K562 (cell line): ENCODE measurements at regions not wholly inside any gene's neighbourhood (a gene's known extent, or its start where the extent isn't known, plus 50 kb on each side); places are given as distances from the start of the nearest gene placed in this dataset.

Experiments
- ATAC-seq: fragments of 200-7000 bp; cut with Tn5 transposase; 3 replicates; pipeline ENCODE4 v1.9.1; 2020; ENCODE audit warnings: moderate library complexity
- BruUV-seq: library from RNA; stranded (reverse); fragments of 400-500 nt; replicated peaks from 2 replicates; lab custom pipeline; 2021; lab: Mats Ljungman, UMichigan
- CTCF ChIA-PET: fragments of 300-600 bp; formaldehyde crosslinking; extraction: SDS; loops from one replicate; lab custom pipeline; 2021; ENCODE audit warnings: low intra/inter-chr PET ratio; lab: Yijun Ruan, JAX
- POLR2A ChIA-PET: fragments of 300-600, 350-650 bp; sonication (Branson Sonifier 250); formaldehyde crosslinking; extraction: SDS; loops from one replicate; lab custom pipeline; 2021; ENCODE audit warnings: antibody characterized with exemption, inconsistent platforms; lab: Yijun Ruan, JAX
- DNase-seq, 4 experiments: peaks; one replicate each; pipeline versions ENCODE4 v3.0.0 to v3.0.0-alpha.2; 2011 to 2018; ENCODE audit warnings: low spot score in 3 of 4, mixed read lengths in 3 of 4; ENCODE audit errors: extremely low read depth in 1 of 4
- FAIRE-seq: peaks from 2 replicates; lab custom pipeline; 2011; peaks lifted over from hg19 to GRCh38; lab: Jason Lieb, UNC
- H2AFZ ChIP-seq: 2 replicates; pipeline ENCODE4 v1.6.0; 2011; ENCODE audit warnings: low read depth, low read length, control low read depth, inconsistent platforms
- H3K27ac ChIP-seq: fragments of 200-600 bp; 3 replicates; pipeline ENCODE4 v1.8.0; 2011; ENCODE audit warnings: low read depth, mild to moderate bottlenecking, control low read depth, inconsistent platforms, low read length, moderate library complexity, mixed read lengths; ENCODE audit errors: extremely low read depth
- H3K27me3 ChIP-seq, 2 experiments: fragments of 300-600 bp in 1 of 2; 2 replicates in 1 of 2; 3 replicates in 1 of 2; pipeline versions ENCODE4 v1.6.0 to v1.8.0; 2011; ENCODE audit warnings: inconsistent platforms in 2 of 2, low read length in 2 of 2, mild to moderate bottlenecking in 1 of 2, mixed read lengths in 1 of 2, moderate library complexity in 1 of 2; ENCODE audit not compliant: control insufficient read depth in 2 of 2, insufficient read depth in 2 of 2
- H3K36me3 ChIP-seq: fragments of 300-600 bp; 3 replicates; pipeline ENCODE4 v1.8.0; 2011; ENCODE audit warnings: mild to moderate bottlenecking, low read length, inconsistent platforms; ENCODE audit not compliant: control insufficient read depth, insufficient read depth
- H3K4me1 ChIP-seq, 2 experiments: fragments of 200-600 bp in 1 of 2; replicated peaks in 1 of 2; 2 replicates in 1 of 2; 3 replicates in 1 of 2; pipeline versions ENCODE4 v1.5.1 to v1.8.0; 2011; ENCODE audit warnings: inconsistent platforms in 2 of 2, low read length in 2 of 2, mild to moderate bottlenecking in 1 of 2, mixed read lengths in 1 of 2, moderate library complexity in 1 of 2; ENCODE audit not compliant: control insufficient read depth in 2 of 2, insufficient read depth in 2 of 2
- H3K4me2 ChIP-seq: 2 replicates; pipeline ENCODE4 v1.6.1; 2011; ENCODE audit warnings: low read length, control low read depth, inconsistent platforms, mixed read lengths; ENCODE audit not compliant: insufficient read depth
- H3K4me3 ChIP-seq: fragments of 200-600 bp; sonication (generic), shearing (Covaris generic); 2 replicates; pipeline ENCODE4 v1.5.1; 2016; ENCODE audit warnings: control low read depth, inconsistent platforms
- H3K79me2 ChIP-seq: fragments of 200-600 bp; 3 replicates; pipeline ENCODE4 v1.8.0; 2011; ENCODE audit warnings: low read length, inconsistent platforms; ENCODE audit not compliant: control insufficient read depth, insufficient read depth
- H3K9ac ChIP-seq, 2 experiments: 2 replicates each; pipeline versions ENCODE4 v1.6.0 to v1.6.1; 2011; ENCODE audit warnings: low read depth in 2 of 2, low read length in 2 of 2, control low read depth in 1 of 2, inconsistent platforms in 1 of 2, mild to moderate bottlenecking in 1 of 2, mixed read lengths in 1 of 2; ENCODE audit not compliant: insufficient read depth in 1 of 2
- H3K9me1 ChIP-seq: one replicate; pipeline ENCODE4 v1.6.0; 2011; ENCODE audit warnings: inconsistent platforms, mild to moderate bottlenecking, low read length, moderate library complexity; ENCODE audit not compliant: control insufficient read depth, insufficient read depth
- H3K9me3 ChIP-seq: replicated peaks from 2 replicates; pipeline ENCODE4 v1.5.1; 2011; ENCODE audit warnings: low read depth, low read length, inconsistent platforms; ENCODE audit not compliant: control insufficient read depth, insufficient read depth
- H4K20me1 ChIP-seq: replicated peaks from 2 replicates; pipeline ENCODE4 v1.6.1; 2011; ENCODE audit warnings: low read length, inconsistent platforms, mixed read lengths; ENCODE audit not compliant: control insufficient read depth, insufficient read depth
- TCF3 ChIP-seq: sonication (generic); formaldehyde crosslinking; IDR thresholded peaks from 2 replicates; pipeline ENCODE4 v1.4.0; 2020; ENCODE audit warnings: mild to moderate bottlenecking, missing genetic modification reagents
- WGBS: fragments of 100-300 bp; shearing (Covaris generic); methylation state at CpG from one replicate; pipeline ENCODE4 v1.1.6; 2016; ENCODE audit warnings: low coverage, mixed read lengths; ENCODE audit not compliant: insufficient coverage; ENCODE audit errors: missing lambda C conversion rate; 5-methylcytosine and 5-hydroxymethylcytosine counted together
- in situ Hi-C: fragments of 300-500 bp; cut with MboI; formaldehyde crosslinking; loops from 4 replicates; pipeline ENCODE4 v1.15.0; 2018; ENCODE audit warnings: inconsistent platforms, mixed read lengths
- intact Hi-C: fragments of 100-400 bp; cut with micrococcal nuclease; formaldehyde crosslinking; loops from 2 replicates; pipeline ENCODE4 v1.14.2; 2022
- TF ChIP-seq, protein P1 (sequence below): fragments of 250-450 bp; sonication (Bioruptor Pico); IDR thresholded peaks from 2 replicates; pipeline ENCODE4 v1.5.0; 2021; ENCODE audit warnings: mild to moderate bottlenecking, moderate library complexity
- TF ChIP-seq, protein P2 (sequence below): fragments of 200-600 bp; sonication (generic); IDR thresholded peaks from one replicate; pipeline ENCODE4 v1.6.1; 2012; ENCODE audit warnings: mild to moderate bottlenecking, low read depth, low read length, inconsistent platforms

DNA sequence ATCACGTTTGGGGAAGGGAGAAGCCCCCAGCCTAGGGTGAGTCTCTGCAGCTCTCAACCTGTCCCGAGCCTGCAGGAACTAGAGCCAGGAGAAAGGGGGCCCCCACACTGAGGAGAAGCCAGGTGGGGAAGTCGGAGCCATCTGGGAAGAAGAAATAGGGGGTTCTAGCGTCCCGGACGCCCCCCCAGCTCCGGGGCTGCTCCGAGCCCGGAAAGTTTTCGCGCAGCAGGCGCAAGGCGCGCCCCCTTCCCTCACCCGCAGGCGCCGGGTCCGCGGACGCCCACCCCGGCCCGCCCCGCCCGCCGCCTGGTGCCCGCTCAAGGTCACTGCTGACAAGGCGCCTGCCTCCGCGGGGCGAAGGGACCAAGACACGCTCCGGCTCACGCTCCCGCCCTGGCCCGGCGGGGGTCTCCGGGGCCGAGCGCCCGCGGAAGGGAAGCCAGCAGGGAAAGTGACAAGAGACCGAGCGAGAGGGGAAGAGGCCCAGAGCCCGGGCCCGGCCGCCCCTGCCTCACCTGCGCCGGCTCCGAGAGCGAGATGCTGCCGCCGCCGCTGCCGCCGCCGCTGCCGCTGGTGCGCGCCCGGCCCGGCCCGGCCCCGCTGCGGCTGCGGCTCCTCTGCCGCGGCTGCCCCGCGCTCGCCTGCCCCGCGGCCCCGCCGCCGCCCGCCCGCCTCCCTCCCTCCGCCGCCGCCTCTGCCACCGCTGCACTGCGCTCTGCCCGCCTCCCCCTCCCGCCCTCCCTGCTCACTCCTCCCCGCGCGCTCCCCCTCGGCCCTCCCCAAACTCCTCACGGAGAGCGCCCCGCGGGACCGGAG is 108.4 kb upstream of the SLC6A11 start (continued):
- TF ChIP-seq, protein P1, sequence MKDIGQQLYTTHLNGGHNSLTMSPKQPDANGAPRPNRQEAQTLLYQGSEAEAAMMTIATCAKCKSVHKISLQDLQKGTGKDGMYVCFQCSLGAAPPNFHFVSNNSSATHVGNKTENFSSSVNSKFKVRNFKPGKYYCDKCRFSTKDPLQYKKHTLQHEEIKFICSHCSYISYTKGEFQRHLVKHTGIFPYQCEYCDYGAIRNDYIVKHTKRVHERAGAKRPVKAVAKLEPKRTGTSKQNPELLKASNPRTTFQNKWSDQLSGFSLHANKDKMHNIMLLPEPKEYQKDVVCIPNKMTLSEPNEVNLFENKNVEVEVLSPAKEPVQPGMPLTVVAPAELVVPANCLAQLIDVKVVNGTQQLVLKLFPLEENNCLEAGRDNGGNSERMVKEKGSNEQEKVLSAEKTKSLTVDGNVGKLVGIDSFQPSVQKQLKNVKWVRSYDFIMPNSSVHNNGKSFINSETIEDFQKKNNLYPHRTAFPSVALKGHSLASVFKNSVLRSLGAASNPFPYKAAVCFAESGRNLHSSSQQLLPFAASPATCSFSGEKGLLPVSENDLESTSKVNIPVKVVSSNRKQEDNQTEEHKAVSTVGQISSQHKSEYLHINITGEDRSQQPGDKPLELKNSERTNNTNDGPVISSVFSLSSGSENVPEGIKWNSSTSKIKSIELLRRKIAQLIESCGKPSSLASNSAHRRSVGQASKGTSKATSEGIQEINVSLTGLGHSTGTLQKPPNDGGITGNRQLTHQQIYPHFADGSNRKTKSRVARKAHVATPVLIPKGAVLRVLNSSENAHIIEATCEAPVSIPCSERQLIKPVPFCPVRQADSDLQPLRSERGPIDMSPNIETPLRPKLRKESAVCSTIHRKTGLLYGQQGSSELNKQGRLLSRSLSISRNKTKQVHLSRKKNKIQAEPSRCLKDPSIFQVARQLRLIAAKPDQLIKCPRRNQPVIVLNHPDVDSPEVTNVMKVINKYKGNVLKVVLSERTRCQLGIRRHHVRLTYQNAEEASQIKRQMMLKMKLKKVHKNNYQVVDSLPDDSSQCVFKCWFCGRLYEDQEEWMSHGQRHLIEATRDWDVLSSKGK (CRISPR knock-in tag), result no peak

- ATAC-seq, result no peak
- WGBS, result 0% methylated on average over 12 of the region's 25 CpGs
- H3K4me3 ChIP-seq, result no peak overlapping the region
- peaks cover 7% of the 10 kb centered on the region for H4K20me1 ChIP-seq
- no peaks in the 10 kb centered on the region for H3K9me3 ChIP-seq
- no peak for FAIRE-seq
- H2AFZ ChIP-seq, result no peak overlapping the region
- H3K27ac ChIP-seq, result no peak overlapping the region
- POLR2A ChIA-PET, result interaction anchor here (0.6 kb wide), 1 partner anchor 938 kb away, joined by 3 read pairs; no protein-coding TSS in a partner anchor
- H3K9me1 ChIP-seq, result no peaks in the 10 kb centered on the region
- H3K27me3 ChIP-seq, result peaks cover 2 to 25% of the 10 kb centered on the region in 2 experiments; a peak in 3 of 5 replicates
- no peaks in the 10 kb centered on the region for H3K4me1 ChIP-seq
- no peak for DNase-seq
- in situ Hi-C loops, result no loop called here
- H3K4me2 ChIP-seq, result no peak overlapping the region
- H3K79me2 ChIP-seq, result no peaks in the 10 kb centered on the region
- BruUV-seq, result no TSS peak
- H3K36me3 ChIP-seq, result no peaks in the 10 kb centered on the region
- CTCF ChIA-PET, result no interaction called here
- H3K9ac ChIP-seq, result no peak overlapping the region
- intact Hi-C loops, result no loop called here
- TF ChIP-seq, protein P2, sequence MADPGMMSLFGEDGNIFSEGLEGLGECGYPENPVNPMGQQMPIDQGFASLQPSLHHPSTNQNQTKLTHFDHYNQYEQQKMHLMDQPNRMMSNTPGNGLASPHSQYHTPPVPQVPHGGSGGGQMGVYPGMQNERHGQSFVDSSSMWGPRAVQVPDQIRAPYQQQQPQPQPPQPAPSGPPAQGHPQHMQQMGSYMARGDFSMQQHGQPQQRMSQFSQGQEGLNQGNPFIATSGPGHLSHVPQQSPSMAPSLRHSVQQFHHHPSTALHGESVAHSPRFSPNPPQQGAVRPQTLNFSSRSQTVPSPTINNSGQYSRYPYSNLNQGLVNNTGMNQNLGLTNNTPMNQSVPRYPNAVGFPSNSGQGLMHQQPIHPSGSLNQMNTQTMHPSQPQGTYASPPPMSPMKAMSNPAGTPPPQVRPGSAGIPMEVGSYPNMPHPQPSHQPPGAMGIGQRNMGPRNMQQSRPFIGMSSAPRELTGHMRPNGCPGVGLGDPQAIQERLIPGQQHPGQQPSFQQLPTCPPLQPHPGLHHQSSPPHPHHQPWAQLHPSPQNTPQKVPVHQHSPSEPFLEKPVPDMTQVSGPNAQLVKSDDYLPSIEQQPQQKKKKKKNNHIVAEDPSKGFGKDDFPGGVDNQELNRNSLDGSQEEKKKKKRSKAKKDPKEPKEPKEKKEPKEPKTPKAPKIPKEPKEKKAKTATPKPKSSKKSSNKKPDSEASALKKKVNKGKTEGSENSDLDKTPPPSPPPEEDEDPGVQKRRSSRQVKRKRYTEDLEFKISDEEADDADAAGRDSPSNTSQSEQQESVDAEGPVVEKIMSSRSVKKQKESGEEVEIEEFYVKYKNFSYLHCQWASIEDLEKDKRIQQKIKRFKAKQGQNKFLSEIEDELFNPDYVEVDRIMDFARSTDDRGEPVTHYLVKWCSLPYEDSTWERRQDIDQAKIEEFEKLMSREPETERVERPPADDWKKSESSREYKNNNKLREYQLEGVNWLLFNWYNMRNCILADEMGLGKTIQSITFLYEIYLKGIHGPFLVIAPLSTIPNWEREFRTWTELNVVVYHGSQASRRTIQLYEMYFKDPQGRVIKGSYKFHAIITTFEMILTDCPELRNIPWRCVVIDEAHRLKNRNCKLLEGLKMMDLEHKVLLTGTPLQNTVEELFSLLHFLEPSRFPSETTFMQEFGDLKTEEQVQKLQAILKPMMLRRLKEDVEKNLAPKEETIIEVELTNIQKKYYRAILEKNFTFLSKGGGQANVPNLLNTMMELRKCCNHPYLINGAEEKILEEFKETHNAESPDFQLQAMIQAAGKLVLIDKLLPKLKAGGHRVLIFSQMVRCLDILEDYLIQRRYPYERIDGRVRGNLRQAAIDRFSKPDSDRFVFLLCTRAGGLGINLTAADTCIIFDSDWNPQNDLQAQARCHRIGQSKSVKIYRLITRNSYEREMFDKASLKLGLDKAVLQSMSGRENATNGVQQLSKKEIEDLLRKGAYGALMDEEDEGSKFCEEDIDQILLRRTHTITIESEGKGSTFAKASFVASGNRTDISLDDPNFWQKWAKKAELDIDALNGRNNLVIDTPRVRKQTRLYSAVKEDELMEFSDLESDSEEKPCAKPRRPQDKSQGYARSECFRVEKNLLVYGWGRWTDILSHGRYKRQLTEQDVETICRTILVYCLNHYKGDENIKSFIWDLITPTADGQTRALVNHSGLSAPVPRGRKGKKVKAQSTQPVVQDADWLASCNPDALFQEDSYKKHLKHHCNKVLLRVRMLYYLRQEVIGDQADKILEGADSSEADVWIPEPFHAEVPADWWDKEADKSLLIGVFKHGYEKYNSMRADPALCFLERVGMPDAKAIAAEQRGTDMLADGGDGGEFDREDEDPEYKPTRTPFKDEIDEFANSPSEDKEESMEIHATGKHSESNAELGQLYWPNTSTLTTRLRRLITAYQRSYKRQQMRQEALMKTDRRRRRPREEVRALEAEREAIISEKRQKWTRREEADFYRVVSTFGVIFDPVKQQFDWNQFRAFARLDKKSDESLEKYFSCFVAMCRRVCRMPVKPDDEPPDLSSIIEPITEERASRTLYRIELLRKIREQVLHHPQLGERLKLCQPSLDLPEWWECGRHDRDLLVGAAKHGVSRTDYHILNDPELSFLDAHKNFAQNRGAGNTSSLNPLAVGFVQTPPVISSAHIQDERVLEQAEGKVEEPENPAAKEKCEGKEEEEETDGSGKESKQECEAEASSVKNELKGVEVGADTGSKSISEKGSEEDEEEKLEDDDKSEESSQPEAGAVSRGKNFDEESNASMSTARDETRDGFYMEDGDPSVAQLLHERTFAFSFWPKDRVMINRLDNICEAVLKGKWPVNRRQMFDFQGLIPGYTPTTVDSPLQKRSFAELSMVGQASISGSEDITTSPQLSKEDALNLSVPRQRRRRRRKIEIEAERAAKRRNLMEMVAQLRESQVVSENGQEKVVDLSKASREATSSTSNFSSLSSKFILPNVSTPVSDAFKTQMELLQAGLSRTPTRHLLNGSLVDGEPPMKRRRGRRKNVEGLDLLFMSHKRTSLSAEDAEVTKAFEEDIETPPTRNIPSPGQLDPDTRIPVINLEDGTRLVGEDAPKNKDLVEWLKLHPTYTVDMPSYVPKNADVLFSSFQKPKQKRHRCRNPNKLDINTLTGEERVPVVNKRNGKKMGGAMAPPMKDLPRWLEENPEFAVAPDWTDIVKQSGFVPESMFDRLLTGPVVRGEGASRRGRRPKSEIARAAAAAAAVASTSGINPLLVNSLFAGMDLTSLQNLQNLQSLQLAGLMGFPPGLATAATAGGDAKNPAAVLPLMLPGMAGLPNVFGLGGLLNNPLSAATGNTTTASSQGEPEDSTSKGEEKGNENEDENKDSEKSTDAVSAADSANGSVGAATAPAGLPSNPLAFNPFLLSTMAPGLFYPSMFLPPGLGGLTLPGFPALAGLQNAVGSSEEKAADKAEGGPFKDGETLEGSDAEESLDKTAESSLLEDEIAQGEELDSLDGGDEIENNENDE, result no peak
- TF ChIP-seq TCF3, result no peak
Measured at GRCh38 chr3:10708216-10708893, 107.7 kb upstream of the SLC6A11 start.
